Liver (tissue), 3 donors: ENCODE measurements at regions not wholly inside any gene's neighbourhood (a gene's known extent, or its start where the extent isn't known, plus 50 kb on each side); places are given as distances from the start of the nearest gene placed in this dataset.

ENCODE experiments used
- CTCF ChIP-seq: fragments of 150-350 bp; IDR thresholded peaks from 2 replicates; pipeline ENCODE4 v1.5.1; 2017; ENCODE audit warnings: improper control_type of control experiment, low read depth, low read length; ENCODE audit not compliant: missing input control
- EGR1 ChIP-seq, 2 donors: IDR thresholded peaks; 2 replicates each; pipeline ENCODE4 v1.6.1; 2016 to 2018; ENCODE audit warnings: antibody characterized with exemption in 2 of 2, low read depth in 2 of 2
- GABPA ChIP-seq, 2 donors: IDR thresholded peaks in 1 of 2; conservative IDR thresholded peaks in 1 of 2; 2 replicates each; pipeline ENCODE4 v1.6.1; 2016; ENCODE audit warnings: antibody characterized with exemption in 2 of 2, mild to moderate bottlenecking in 1 of 2, moderate library complexity in 1 of 2
- RAD21 ChIP-seq, 2 donors: IDR thresholded peaks; 2 replicates each; pipeline ENCODE4 v1.6.1; 2016; ENCODE audit warnings: antibody characterized with exemption in 2 of 2, mild to moderate bottlenecking in 2 of 2
- RXRA ChIP-seq, 2 donors: IDR thresholded peaks; 2 replicates each; pipeline ENCODE4 v1.6.1; 2017 to 2018; ENCODE audit warnings: antibody characterized with exemption in 2 of 2, mild to moderate bottlenecking in 1 of 2
- TAF1 ChIP-seq: conservative IDR thresholded peaks from 2 replicates; pipeline ENCODE4 v1.6.1; 2016; ENCODE audit warnings: antibody characterized with exemption, mild to moderate bottlenecking
- TF ChIP-seq, protein P1 (sequence below): IDR thresholded peaks from 2 replicates; pipeline ENCODE4 v1.6.1; 2016; ENCODE audit warnings: antibody characterized with exemption
- donor health status: healthy.
- donor health status: healthy.

GRCh38 chr20:51172558-51173428 lies 149.9 kb upstream of the KCNG1 start:
- no peak for TF ChIP-seq GABPA (IDR thresholded peaks at IDR 0.05 in 1 of 2, conservative IDR thresholded peaks at IDR 0.05 in 1 of 2)
- no peak for TF ChIP-seq CTCF
- TF ChIP-seq, protein P1, sequence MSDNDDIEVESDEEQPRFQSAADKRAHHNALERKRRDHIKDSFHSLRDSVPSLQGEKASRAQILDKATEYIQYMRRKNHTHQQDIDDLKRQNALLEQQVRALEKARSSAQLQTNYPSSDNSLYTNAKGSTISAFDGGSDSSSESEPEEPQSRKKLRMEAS, result no peak
- no peak for TF ChIP-seq EGR1 (IDR thresholded peaks at IDR 0.05; ENCODE audit: low read depth in 2 of 2)
- TF ChIP-seq RAD21 (IDR thresholded peaks at IDR 0.05), result no peak
- no peak for TF ChIP-seq TAF1
- no peak for TF ChIP-seq RXRA (IDR thresholded peaks at IDR 0.05)
